Neural cell (in vitro differentiated cells): ENCODE measurements at regions not wholly inside any gene's neighbourhood (a gene's known extent, or its start where the extent isn't known, plus 50 kb on each side); places are given as distances from the start of the nearest gene placed in this dataset.

ENCODE experiments used
- H2AFZ ChIP-seq: fragments of 200-600, 300-800 bp; sonication (generic), shearing (Covaris generic); 2 replicates; pipeline ENCODE4 v1.6.0; 2014; ENCODE audit warnings: low read depth, mild to moderate bottlenecking, antibody characterized with exemption, low read length, moderate library complexity
- H3F3A ChIP-seq: fragments of 200-600 bp; shearing (Covaris generic); 2 replicates; pipeline ENCODE4 v1.6.1; 2016; ENCODE audit warnings: mild to moderate bottlenecking, moderate library complexity, mixed read lengths, antibody characterized with exemption, low read length; ENCODE audit not compliant: insufficient read depth, poor library complexity, severe bottlenecking
- H3K27ac ChIP-seq: fragments of 200-600, 300-800 bp; sonication (generic), shearing (Covaris generic); 2 replicates; pipeline ENCODE4 v1.5.1; 2014; ENCODE audit warnings: mild to moderate bottlenecking, low read length, moderate library complexity
- H3K27me3 ChIP-seq: fragments of 300-800, 200-600 bp; sonication (generic), shearing (Covaris generic); 2 replicates; pipeline ENCODE4 v1.6.0; 2014; ENCODE audit warnings: mild to moderate bottlenecking, low read depth, low read length, moderate library complexity; ENCODE audit not compliant: insufficient read depth
- H3K36me3 ChIP-seq: fragments of 300-800, 200-600 bp; sonication (generic), shearing (Covaris generic); 2 replicates; pipeline ENCODE4 v1.5.1; 2014; ENCODE audit warnings: mild to moderate bottlenecking, antibody characterized with exemption, low read length, moderate library complexity; ENCODE audit not compliant: insufficient read depth
- H3K4me2 ChIP-seq: fragments of 300-800, 200-600 bp; sonication (generic), shearing (Covaris generic); 2 replicates; pipeline ENCODE4 v1.6.0; 2014; ENCODE audit warnings: mild to moderate bottlenecking, low read length
- H3K4me3 ChIP-seq: fragments of 300-800, 200-600 bp; sonication (generic), shearing (Covaris generic); 2 replicates; pipeline ENCODE4 v1.5.1; 2014; ENCODE audit warnings: mild to moderate bottlenecking, low read length, moderate library complexity
- H3K79me2 ChIP-seq: fragments of 200-600 bp; shearing (Covaris generic); replicated peaks from 2 replicates; pipeline ENCODE4 v1.6.0; 2014; ENCODE audit warnings: mild to moderate bottlenecking, low read length, moderate library complexity; ENCODE audit not compliant: insufficient read depth
- H3K9ac ChIP-seq: fragments of 300-800, 200-600 bp; sonication (generic), shearing (Covaris generic); 2 replicates; pipeline ENCODE4 v1.6.1; 2016; ENCODE audit warnings: mild to moderate bottlenecking, low read length, mixed read lengths
- H3K9me2 ChIP-seq: fragments of 200-600 bp; shearing (Covaris generic); 2 replicates; pipeline ENCODE4 v1.6.1; 2016; ENCODE audit warnings: mild to moderate bottlenecking, low read length, mixed read lengths; ENCODE audit not compliant: insufficient read depth
- H3K9me3 ChIP-seq: fragments of 200-600, 300-800 bp; sonication (generic), shearing (Covaris generic); 2 replicates; pipeline ENCODE4 v1.6.1; 2016; ENCODE audit warnings: mild to moderate bottlenecking, mixed run types, low read length, moderate library complexity, mixed read lengths
- H4K20me1 ChIP-seq: fragments of 200-600 bp; shearing (Covaris generic); 2 replicates; pipeline ENCODE4 v1.6.1; 2016; ENCODE audit warnings: mild to moderate bottlenecking, mixed run types; ENCODE audit not compliant: insufficient read depth
- EP300 ChIP-seq: fragments of 450-650 bp; conservative IDR thresholded peaks from 2 replicates; pipeline ENCODE4 v1.6.1; 2014; ENCODE audit warnings: antibody characterized with exemption, mild to moderate bottlenecking, moderate library complexity; ENCODE audit not compliant: poor library complexity, severe bottlenecking
- EZH2 ChIP-seq: fragments of 200-600, 300-800 bp; shearing (Covaris generic), sonication (generic); IDR thresholded peaks from 2 replicates; pipeline ENCODE4 v1.6.1; 2014; ENCODE audit warnings: antibody characterized with exemption, low read length, borderline replicate concordance, mild to moderate bottlenecking; ENCODE audit not compliant: insufficient read depth, poor library complexity, severe bottlenecking
- MXI1 ChIP-seq: fragments of 450-650 bp; conservative IDR thresholded peaks from 2 replicates; pipeline ENCODE4 v1.6.1; 2014; ENCODE audit warnings: antibody characterized with exemption, mild to moderate bottlenecking; ENCODE audit not compliant: poor library complexity, severe bottlenecking
- POLR2AphosphoS5 ChIP-seq: IDR thresholded peaks from 2 replicates; pipeline ENCODE4 v1.6.1; 2012
- RAD21 ChIP-seq: fragments of 450-650 bp; conservative IDR thresholded peaks from 2 replicates; pipeline ENCODE4 v1.6.1; 2014; ENCODE audit warnings: antibody characterized with exemption, mild to moderate bottlenecking, moderate library complexity
- SMC3 ChIP-seq: fragments of 450-650 bp; conservative IDR thresholded peaks from 2 replicates; pipeline ENCODE4 v1.6.1; 2014; ENCODE audit warnings: antibody characterized with exemption, mild to moderate bottlenecking, moderate library complexity; ENCODE audit not compliant: poor library complexity
- TAF1 ChIP-seq: IDR thresholded peaks from 2 replicates; pipeline ENCODE4 v1.6.1; 2012; ENCODE audit warnings: low read depth
- TF ChIP-seq, protein P1 (sequence below): fragments of 450-650 bp; IDR thresholded peaks from 2 replicates; pipeline ENCODE4 v1.5.1; 2014; ENCODE audit warnings: antibody characterized with exemption, mild to moderate bottlenecking, moderate library complexity; ENCODE audit not compliant: poor library complexity, severe bottlenecking
- TF ChIP-seq, protein P2 (sequence below): IDR thresholded peaks from 2 replicates; pipeline ENCODE4 v1.6.1; 2012; ENCODE audit warnings: borderline replicate concordance

DNA sequence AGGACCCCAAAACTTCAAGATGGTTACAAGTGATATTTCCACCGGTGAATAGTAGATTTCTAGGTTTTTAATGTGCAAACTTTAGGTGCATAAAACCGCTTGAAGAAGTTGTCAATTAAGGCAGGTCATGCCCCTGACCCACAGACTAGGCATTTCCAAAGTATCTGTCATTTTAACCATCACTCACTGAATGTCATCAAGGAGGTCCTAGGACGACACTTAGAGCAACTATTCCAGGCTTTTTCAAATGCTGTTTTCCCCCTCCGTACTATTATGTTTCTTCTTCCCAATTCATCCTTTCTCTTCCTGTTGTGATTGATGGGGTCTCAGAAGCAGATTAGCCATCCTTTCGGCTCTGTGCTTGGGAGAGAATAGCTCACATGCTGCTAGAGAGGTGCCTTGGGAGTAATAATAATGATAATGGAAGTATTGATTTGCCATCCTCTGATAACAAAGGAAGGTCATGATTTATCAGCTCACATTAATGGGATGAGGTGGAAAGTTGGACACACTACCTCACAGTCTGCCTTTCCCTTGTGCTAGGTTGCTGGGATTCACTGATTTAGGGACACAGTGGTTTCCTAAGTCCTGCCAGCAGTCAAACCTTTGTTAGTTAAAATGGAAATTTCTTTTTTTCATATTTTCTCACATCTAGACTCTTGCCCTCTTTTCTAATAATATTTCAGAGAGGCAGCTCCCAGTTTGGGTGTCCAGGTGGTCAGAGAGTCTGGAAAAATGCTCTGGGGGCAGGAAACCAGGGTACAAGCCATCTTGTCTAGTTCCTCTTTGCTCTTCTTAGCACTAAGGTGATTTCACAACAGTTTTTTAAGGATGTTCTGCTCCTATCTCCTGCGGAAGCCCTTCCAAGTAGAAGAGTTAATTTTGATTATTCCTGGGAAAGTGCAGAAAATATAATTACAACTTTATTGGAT lies 67.0 kb downstream of the PTTG1 start:
- H2AFZ ChIP-seq = no peak overlapping the region
- H3K9ac ChIP-seq = peak overlapping the region; percentile 7
- no peaks in the 10 kb centered on the region for H3K27me3 ChIP-seq
- H4K20me1 ChIP-seq = no peaks in the 10 kb centered on the region
- no peaks in the 10 kb centered on the region for H3K9me2 ChIP-seq
- no peaks in the 10 kb centered on the region for H3K79me2 ChIP-seq
- H3K27ac ChIP-seq = no peak overlapping the region
- no peaks in the 10 kb centered on the region for H3F3A ChIP-seq
- no peak overlapping the region for H3K4me3 ChIP-seq
- no peak overlapping the region for H3K4me2 ChIP-seq
- TF ChIP-seq, protein P1, sequence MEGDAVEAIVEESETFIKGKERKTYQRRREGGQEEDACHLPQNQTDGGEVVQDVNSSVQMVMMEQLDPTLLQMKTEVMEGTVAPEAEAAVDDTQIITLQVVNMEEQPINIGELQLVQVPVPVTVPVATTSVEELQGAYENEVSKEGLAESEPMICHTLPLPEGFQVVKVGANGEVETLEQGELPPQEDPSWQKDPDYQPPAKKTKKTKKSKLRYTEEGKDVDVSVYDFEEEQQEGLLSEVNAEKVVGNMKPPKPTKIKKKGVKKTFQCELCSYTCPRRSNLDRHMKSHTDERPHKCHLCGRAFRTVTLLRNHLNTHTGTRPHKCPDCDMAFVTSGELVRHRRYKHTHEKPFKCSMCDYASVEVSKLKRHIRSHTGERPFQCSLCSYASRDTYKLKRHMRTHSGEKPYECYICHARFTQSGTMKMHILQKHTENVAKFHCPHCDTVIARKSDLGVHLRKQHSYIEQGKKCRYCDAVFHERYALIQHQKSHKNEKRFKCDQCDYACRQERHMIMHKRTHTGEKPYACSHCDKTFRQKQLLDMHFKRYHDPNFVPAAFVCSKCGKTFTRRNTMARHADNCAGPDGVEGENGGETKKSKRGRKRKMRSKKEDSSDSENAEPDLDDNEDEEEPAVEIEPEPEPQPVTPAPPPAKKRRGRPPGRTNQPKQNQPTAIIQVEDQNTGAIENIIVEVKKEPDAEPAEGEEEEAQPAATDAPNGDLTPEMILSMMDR = no peak
- TF ChIP-seq RAD21 (no peak), TAF1 (no peak), MXI1 (no peak), POLR2AphosphoS5 (no peak), SMC3 (no peak), EP300 (no peak)
- TF ChIP-seq, protein P2, sequence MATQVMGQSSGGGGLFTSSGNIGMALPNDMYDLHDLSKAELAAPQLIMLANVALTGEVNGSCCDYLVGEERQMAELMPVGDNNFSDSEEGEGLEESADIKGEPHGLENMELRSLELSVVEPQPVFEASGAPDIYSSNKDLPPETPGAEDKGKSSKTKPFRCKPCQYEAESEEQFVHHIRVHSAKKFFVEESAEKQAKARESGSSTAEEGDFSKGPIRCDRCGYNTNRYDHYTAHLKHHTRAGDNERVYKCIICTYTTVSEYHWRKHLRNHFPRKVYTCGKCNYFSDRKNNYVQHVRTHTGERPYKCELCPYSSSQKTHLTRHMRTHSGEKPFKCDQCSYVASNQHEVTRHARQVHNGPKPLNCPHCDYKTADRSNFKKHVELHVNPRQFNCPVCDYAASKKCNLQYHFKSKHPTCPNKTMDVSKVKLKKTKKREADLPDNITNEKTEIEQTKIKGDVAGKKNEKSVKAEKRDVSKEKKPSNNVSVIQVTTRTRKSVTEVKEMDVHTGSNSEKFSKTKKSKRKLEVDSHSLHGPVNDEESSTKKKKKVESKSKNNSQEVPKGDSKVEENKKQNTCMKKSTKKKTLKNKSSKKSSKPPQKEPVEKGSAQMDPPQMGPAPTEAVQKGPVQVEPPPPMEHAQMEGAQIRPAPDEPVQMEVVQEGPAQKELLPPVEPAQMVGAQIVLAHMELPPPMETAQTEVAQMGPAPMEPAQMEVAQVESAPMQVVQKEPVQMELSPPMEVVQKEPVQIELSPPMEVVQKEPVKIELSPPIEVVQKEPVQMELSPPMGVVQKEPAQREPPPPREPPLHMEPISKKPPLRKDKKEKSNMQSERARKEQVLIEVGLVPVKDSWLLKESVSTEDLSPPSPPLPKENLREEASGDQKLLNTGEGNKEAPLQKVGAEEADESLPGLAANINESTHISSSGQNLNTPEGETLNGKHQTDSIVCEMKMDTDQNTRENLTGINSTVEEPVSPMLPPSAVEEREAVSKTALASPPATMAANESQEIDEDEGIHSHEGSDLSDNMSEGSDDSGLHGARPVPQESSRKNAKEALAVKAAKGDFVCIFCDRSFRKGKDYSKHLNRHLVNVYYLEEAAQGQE = no peak
- H3K9me3 ChIP-seq = no peaks in the 10 kb centered on the region
- no peaks in the 10 kb centered on the region for H3K36me3 ChIP-seq

DNA sequence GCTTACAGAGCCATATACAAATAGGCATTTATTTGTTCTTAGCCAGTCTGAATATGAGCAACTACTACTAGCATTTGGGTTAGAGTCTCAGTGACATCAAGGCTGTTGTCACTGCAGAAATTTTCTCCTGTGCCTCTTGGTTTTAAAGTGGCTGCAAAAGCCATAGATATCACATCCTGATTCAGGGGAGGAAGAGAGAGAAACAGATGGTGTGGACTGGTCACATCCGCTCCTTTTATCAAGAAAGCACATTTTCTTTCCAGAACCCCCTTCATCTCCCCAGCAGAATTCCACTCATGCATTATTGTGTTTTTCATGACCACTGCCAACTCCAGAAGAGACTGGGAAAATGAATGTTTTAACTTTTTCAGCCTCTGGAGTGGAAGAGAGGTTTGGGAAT lies 69.8 kb downstream of the PTTG1 start:
- Histone ChIP-seq H3K9me3 (no peaks in the 10 kb centered on the region), H3K27me3 (no peaks in the 10 kb centered on the region), H3K4me2 (no peak overlapping the region), H3K79me2 (no peaks in the 10 kb centered on the region), H3K36me3 (no peaks in the 10 kb centered on the region), H3K9me2 (no peaks in the 10 kb centered on the region), H3K9ac (no peak overlapping the region), H2AFZ (no peak overlapping the region), H3F3A (no peaks in the 10 kb centered on the region), H3K27ac (no peak overlapping the region), H3K4me3 (no peak overlapping the region), H4K20me1 (no peaks in the 10 kb centered on the region)
- TF ChIP-seq, protein P2 = no peak
- no peak for TF ChIP-seq SMC3
- TF ChIP-seq TAF1 = no peak
- TF ChIP-seq POLR2AphosphoS5 = no peak
- TF ChIP-seq EZH2 = no peak
- TF ChIP-seq, protein P1 = no peak
- TF ChIP-seq EP300 = no peak
- no peak for TF ChIP-seq RAD21
- no peak for TF ChIP-seq MXI1
